Esophagus squamous epithelium (tissue), 4 donors: ENCODE measurements at regions not wholly inside any gene's neighbourhood (a gene's known extent, or its start where the extent isn't known, plus 50 kb on each side); places are given as distances from the start of the nearest gene placed in this dataset.

ENCODE experiments used
- POLR2A ChIP-seq, 4 donors: fragments of 450-650 bp; IDR thresholded peaks; one replicate each; pipeline ENCODE4 v1.6.1; 2017; ENCODE audit warnings: antibody characterized with exemption in 4 of 4, mild to moderate bottlenecking in 4 of 4, moderate library complexity in 3 of 4
- TF ChIP-seq, protein P1 (sequence below), 6 experiments: fragments of 450-650 bp in 4 of 6; fragments of 200-600 bp in 2 of 6; sonication (generic) in 2 of 6; IDR thresholded peaks; one replicate each; pipeline ENCODE4 v1.5.1; 2016 to 2019; ENCODE audit warnings: antibody characterized with exemption in 6 of 6, mild to moderate bottlenecking in 4 of 6, moderate library complexity in 4 of 6

DNA sequence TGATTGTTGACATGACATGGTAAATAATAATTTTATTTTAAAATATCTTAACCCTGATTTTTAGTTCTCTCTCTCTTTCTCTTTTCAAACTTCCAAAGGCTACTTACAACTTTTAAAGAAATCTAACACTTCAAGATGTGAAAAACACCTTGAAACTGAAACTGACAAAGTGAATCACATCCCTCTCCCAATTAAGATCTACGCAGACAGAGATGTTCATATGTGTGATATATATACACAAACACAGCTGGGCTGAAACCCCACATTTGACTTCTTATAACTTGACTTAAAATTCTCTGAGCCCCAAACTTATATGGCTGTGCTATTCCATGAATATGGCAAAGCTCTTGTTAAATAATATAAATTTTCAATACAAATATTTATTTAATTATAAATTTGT, 261.2 kb upstream of the PTPRD start:
- TF ChIP-seq, protein P1, sequence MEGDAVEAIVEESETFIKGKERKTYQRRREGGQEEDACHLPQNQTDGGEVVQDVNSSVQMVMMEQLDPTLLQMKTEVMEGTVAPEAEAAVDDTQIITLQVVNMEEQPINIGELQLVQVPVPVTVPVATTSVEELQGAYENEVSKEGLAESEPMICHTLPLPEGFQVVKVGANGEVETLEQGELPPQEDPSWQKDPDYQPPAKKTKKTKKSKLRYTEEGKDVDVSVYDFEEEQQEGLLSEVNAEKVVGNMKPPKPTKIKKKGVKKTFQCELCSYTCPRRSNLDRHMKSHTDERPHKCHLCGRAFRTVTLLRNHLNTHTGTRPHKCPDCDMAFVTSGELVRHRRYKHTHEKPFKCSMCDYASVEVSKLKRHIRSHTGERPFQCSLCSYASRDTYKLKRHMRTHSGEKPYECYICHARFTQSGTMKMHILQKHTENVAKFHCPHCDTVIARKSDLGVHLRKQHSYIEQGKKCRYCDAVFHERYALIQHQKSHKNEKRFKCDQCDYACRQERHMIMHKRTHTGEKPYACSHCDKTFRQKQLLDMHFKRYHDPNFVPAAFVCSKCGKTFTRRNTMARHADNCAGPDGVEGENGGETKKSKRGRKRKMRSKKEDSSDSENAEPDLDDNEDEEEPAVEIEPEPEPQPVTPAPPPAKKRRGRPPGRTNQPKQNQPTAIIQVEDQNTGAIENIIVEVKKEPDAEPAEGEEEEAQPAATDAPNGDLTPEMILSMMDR (IDR thresholded peaks at IDR 0.05) = no peak
- no peak for TF ChIP-seq POLR2A (IDR thresholded peaks at IDR 0.05)
